ENCODE measurements at regions not wholly inside any gene's neighbourhood (a gene's known extent, or its start where the extent isn't known, plus 50 kb on each side); places are given as distances from the start of the nearest gene placed in this dataset.

DNA sequence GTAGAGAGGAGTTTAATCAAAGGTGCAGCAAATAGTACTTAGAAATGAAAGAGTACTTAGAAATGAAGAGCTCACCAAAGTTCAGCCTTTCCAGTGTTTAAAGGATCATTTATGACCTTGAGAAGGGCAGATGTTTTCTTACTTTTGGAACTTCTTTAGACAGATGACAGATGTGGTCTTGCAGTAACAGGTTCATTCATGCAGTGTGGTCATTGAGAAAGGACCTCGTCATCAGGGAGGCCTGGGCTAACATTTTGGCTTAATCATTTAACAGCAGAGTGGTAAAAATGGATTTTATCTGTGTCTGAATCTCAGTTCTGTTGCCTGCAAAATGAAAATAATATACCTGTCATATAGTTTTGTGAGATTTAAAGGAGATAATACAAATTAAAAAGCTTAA is 75.1 kb upstream of the NT5C1B start:
- 75 to 84% methylated on average over 1 of the region's 1 CpG for WGBS, 2 donors
- Histone ChIP-seq H3K27ac (no peak overlapping the region), H3K4me3 (no peak overlapping the region), H3K36me3 (no peaks in the 10 kb centered on the region), H3K4me1 (no peaks in the 10 kb centered on the region), H3K9me3 (no peaks in the 10 kb centered on the region), H3K27me3 (no peaks in the 10 kb centered on the region)
- ATAC-seq (ENCODE audit: low FRiP score in 2 of 2) (no peak), DNase-seq (no peak)
- TF ChIP-seq, protein P1, sequence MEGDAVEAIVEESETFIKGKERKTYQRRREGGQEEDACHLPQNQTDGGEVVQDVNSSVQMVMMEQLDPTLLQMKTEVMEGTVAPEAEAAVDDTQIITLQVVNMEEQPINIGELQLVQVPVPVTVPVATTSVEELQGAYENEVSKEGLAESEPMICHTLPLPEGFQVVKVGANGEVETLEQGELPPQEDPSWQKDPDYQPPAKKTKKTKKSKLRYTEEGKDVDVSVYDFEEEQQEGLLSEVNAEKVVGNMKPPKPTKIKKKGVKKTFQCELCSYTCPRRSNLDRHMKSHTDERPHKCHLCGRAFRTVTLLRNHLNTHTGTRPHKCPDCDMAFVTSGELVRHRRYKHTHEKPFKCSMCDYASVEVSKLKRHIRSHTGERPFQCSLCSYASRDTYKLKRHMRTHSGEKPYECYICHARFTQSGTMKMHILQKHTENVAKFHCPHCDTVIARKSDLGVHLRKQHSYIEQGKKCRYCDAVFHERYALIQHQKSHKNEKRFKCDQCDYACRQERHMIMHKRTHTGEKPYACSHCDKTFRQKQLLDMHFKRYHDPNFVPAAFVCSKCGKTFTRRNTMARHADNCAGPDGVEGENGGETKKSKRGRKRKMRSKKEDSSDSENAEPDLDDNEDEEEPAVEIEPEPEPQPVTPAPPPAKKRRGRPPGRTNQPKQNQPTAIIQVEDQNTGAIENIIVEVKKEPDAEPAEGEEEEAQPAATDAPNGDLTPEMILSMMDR (IDR thresholded peaks at IDR 0.05), result no peak
- TF ChIP-seq POLR2AphosphoS5 (IDR thresholded peaks at IDR 0.05) (no peak), POLR2A (IDR thresholded peaks at IDR 0.05) (no peak), EP300 (IDR thresholded peaks at IDR 0.05) (no peak)

DNA sequence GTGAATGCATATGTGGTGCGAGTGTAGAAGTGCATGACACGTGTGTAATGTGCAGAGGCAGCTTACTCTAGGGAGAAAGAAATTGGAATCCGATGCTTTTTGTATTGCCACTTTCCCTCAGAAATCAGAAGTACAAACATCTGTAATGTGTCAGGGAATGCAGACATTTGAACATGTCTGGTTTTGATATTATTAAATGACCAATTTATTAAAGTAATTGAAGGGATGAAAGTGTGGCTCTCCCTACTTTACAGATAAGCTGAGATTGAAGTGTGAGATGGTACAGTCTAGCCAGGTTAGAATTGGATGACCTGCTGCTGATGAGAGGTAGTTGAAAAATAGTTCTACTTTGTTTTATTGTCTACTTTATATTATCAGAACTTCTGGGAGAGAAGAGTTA is 74.5 kb upstream of the NT5C1B start:
- Histone ChIP-seq H3K9me3 (no peaks in the 10 kb centered on the region), H3K27me3 (no peaks in the 10 kb centered on the region), H3K36me3 (no peaks in the 10 kb centered on the region), H3K4me1 (no peaks in the 10 kb centered on the region), H3K27ac (no peak overlapping the region), H3K4me3 (no peak overlapping the region)
- 79% methylated on average over 3 of the region's 3 CpGs for WGBS, 2 donors
- DNase-seq (no peak), ATAC-seq (ENCODE audit: low FRiP score in 2 of 2) (no peak)
- TF ChIP-seq POLR2A (IDR thresholded peaks at IDR 0.05), result no peak
- TF ChIP-seq EP300 (IDR thresholded peaks at IDR 0.05), result no peak
- TF ChIP-seq, protein P1 (IDR thresholded peaks at IDR 0.05), result no peak
- no peak for TF ChIP-seq POLR2AphosphoS5 (IDR thresholded peaks at IDR 0.05)

DNA sequence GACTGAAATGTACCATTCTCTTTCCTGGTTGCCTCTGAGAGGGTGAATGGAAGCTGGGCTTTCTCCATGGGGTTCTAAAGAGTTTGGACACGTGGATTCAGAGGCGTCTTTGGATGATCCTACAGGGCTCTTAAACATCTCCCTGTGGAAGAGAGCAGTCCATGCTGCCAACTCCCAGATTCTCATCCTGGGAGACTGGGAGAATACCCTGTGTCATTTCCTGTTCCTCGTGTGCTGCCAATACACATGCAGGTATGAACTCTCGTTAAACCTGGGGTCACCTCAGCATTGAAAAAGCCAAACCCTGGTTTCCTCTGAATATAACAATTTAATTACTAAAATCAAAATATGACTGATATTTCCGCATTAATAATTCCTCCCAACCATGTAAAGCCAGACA is 73.3 kb upstream of the NT5C1B start:
- Histone ChIP-seq H3K9me3 (no peaks in the 10 kb centered on the region), H3K4me1 (no peaks in the 10 kb centered on the region), H3K36me3 (no peaks in the 10 kb centered on the region), H3K27me3 (no peaks in the 10 kb centered on the region), H3K27ac (no peak overlapping the region), H3K4me3 (no peak overlapping the region)
- TF ChIP-seq POLR2A (IDR thresholded peaks at IDR 0.05) (no peak), EP300 (IDR thresholded peaks at IDR 0.05) (no peak), POLR2AphosphoS5 (IDR thresholded peaks at IDR 0.05) (no peak)
- TF ChIP-seq, protein P1 (IDR thresholded peaks at IDR 0.05), result no peak
- 75 to 86% methylated on average over 5 of the region's 5 CpGs for WGBS, 2 donors
- ATAC-seq (ENCODE audit: low FRiP score in 2 of 2) (no peak), DNase-seq (no peak)

DNA sequence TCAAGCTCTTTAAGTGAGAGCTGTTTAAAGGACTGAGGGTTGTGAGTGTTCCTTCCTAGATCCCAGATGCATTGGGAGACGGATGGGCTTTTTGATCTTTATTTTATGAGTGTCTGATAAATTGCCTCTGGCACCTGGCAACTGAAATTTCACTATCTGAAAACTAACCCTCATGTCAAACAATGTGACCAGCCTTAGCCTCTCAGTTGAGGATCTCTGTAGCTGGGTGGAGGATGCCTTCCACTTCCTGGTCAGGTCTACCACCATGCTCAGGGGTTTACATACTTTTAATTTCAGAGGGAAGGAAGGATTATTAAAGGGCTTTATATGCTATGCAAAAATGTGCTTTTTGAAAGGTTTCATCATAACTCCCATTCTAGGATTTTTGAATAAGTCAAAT is 70.5 kb upstream of the NT5C1B start:
- no peaks in the 10 kb centered on the region for H3K36me3 ChIP-seq
- TF ChIP-seq, protein P1 (IDR thresholded peaks at IDR 0.05), result no peak
- TF ChIP-seq POLR2AphosphoS5 (IDR thresholded peaks at IDR 0.05), result no peak
- TF ChIP-seq POLR2A (IDR thresholded peaks at IDR 0.05), result no peak
- no peak for TF ChIP-seq EP300 (IDR thresholded peaks at IDR 0.05)

DNA sequence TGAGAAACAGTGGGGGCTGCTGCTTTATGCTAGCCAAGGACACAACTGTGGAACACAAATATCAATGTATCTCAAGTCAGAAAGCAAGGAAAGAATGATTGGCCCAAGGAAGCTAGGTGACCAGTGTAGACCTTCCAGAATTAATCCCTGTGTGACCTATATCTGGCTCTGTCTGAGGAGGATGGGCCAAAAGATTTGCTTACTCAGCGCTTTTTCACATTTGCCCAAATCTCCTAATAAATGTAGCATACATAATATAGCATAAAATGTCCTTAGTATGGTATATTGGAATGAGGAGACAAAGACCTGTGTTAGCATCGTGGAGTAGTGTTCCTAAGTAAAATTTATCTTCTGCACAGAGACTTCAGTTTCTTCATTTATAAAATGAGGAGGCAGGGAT is 66.7 kb upstream of the NT5C1B start:
- Histone ChIP-seq H3K9me3 (no peaks in the 10 kb centered on the region), H3K27me3 (no peaks in the 10 kb centered on the region), H3K36me3 (no peaks in the 10 kb centered on the region), H3K27ac (no peak overlapping the region), H3K4me3 (no peak overlapping the region), H3K4me1 (no peaks in the 10 kb centered on the region)
- DNase-seq (no peak), ATAC-seq (ENCODE audit: low FRiP score in 2 of 2) (no peak)
- whole genome bisulfite sequencing, 2 donors, result 86 to 93% methylated on average over 2 of the region's 2 CpGs
- no peak for TF ChIP-seq POLR2A (IDR thresholded peaks at IDR 0.05)
- no peak for TF ChIP-seq POLR2AphosphoS5 (IDR thresholded peaks at IDR 0.05)
- no peak for TF ChIP-seq EP300 (IDR thresholded peaks at IDR 0.05)

More for the DNA sequence above, 70.5 kb upstream of the NT5C1B start:
- no peak overlapping the region for H3K27ac ChIP-seq
- WGBS, 2 donors, result 61 to 81% methylated on average over 1 of the region's 1 CpG
- DNase-seq (no peak), ATAC-seq (ENCODE audit: low FRiP score in 2 of 2) (no peak)
- no peaks in the 10 kb centered on the region for H3K4me1 ChIP-seq
- H3K9me3 ChIP-seq, result no peaks in the 10 kb centered on the region
- H3K27me3 ChIP-seq, result no peaks in the 10 kb centered on the region
- H3K4me3 ChIP-seq, result no peak overlapping the region

Data from upper lobe of left lung (tissue), 6 donors.